Trophoblast cell (in vitro differentiated cells and primary cell): ENCODE measurements at regions not wholly inside any gene's neighbourhood (a gene's known extent, or its start where the extent isn't known, plus 50 kb on each side); places are given as distances from the start of the nearest gene placed in this dataset.

Experiments
- DNase-seq, 2 donors: peaks; one replicate each; pipeline ENCODE4 v3.0.0-alpha.2; 2016
- H2AFZ ChIP-seq: 2 replicates; pipeline ENCODE4 v1.6.1; 2013; ENCODE audit warnings: low read length, moderate library complexity, mild to moderate bottlenecking; ENCODE audit not compliant: insufficient read depth, poor library complexity
- H2AK5ac ChIP-seq: 2 replicates; pipeline ENCODE4 v1.6.1; 2013; ENCODE audit warnings: mild to moderate bottlenecking, low read length
- H2BK120ac ChIP-seq: 2 replicates; pipeline ENCODE4 v1.6.1; 2013; ENCODE audit warnings: low read length, mild to moderate bottlenecking, moderate library complexity; ENCODE audit not compliant: insufficient read depth, poor library complexity
- H2BK12ac ChIP-seq: 2 replicates; pipeline ENCODE4 v1.6.1; 2013; ENCODE audit warnings: mild to moderate bottlenecking, low read length, moderate library complexity
- H2BK5ac ChIP-seq: 2 replicates; pipeline ENCODE4 v1.6.1; 2013; ENCODE audit warnings: low read length, low read depth, moderate library complexity, mild to moderate bottlenecking; ENCODE audit not compliant: poor library complexity
- H3K14ac ChIP-seq: 2 replicates; pipeline ENCODE4 v1.6.1; 2013; ENCODE audit warnings: mild to moderate bottlenecking, low read length
- H3K18ac ChIP-seq: 2 replicates; pipeline ENCODE4 v1.6.1; 2013; ENCODE audit warnings: mild to moderate bottlenecking, low read length
- H3K23ac ChIP-seq: 2 replicates; pipeline ENCODE4 v1.6.1; 2013; ENCODE audit warnings: low read length
- H3K27ac ChIP-seq: 2 replicates; pipeline ENCODE4 v1.5.1; 2013; ENCODE audit warnings: low read depth, mild to moderate bottlenecking, inconsistent platforms, low read length, moderate library complexity
- H3K27me3 ChIP-seq: 2 replicates; pipeline ENCODE4 v1.6.1; 2013; ENCODE audit warnings: inconsistent platforms, mild to moderate bottlenecking, low read length, moderate library complexity; ENCODE audit not compliant: insufficient read depth
- H3K36me3 ChIP-seq, 2 experiments: 1 replicate in 1 of 2; 2 replicates in 1 of 2; pipeline ENCODE4 v1.6.1; 2013; ENCODE audit warnings: low read length in 2 of 2, mild to moderate bottlenecking in 2 of 2, moderate library complexity in 1 of 2; ENCODE audit not compliant: insufficient read depth in 2 of 2, control insufficient read depth in 1 of 2
- H3K4ac ChIP-seq: 2 replicates; pipeline ENCODE4 v1.6.1; 2013; ENCODE audit warnings: low read depth, mild to moderate bottlenecking, low read length, moderate library complexity
- H3K4me1 ChIP-seq, 2 experiments: 1 replicate in 1 of 2; 2 replicates in 1 of 2; pipeline ENCODE4 v1.6.1; 2013; ENCODE audit warnings: low read length in 2 of 2, mild to moderate bottlenecking in 2 of 2, moderate library complexity in 1 of 2; ENCODE audit not compliant: insufficient read depth in 2 of 2, control insufficient read depth in 1 of 2
- H3K4me2 ChIP-seq: 2 replicates; pipeline ENCODE4 v1.6.1; 2013; ENCODE audit warnings: inconsistent platforms, mild to moderate bottlenecking, low read length, moderate library complexity
- H3K4me3 ChIP-seq: 2 replicates; pipeline ENCODE4 v1.5.1; 2013; ENCODE audit warnings: mild to moderate bottlenecking, low read depth, low read length, inconsistent platforms
- H3K79me1 ChIP-seq: one replicate; pipeline ENCODE4 v1.6.1; 2013; ENCODE audit warnings: low read length
- H3K79me2 ChIP-seq: 2 replicates; pipeline ENCODE4 v1.6.1; 2013; ENCODE audit warnings: low read length, mild to moderate bottlenecking; ENCODE audit not compliant: control insufficient read depth, insufficient read depth, poor library complexity
- H3K9ac ChIP-seq: 2 replicates; pipeline ENCODE4 v1.6.1; 2013; ENCODE audit warnings: mild to moderate bottlenecking, low read length
- H3K9me3 ChIP-seq: 2 replicates; pipeline ENCODE4 v1.6.1; 2013; ENCODE audit warnings: low read depth, mild to moderate bottlenecking, control low read depth, inconsistent platforms, low read length; ENCODE audit not compliant: insufficient read depth
- H4K12ac ChIP-seq: 2 replicates; pipeline ENCODE4 v1.6.1; 2013; ENCODE audit warnings: low read depth, mild to moderate bottlenecking, low read length, moderate library complexity
- H4K8ac ChIP-seq: 2 replicates; pipeline ENCODE4 v1.6.1; 2013; ENCODE audit warnings: low read depth, mild to moderate bottlenecking, low read length, moderate library complexity
- H4K91ac ChIP-seq: one replicate; pipeline ENCODE4 v1.6.1; 2013; ENCODE audit warnings: low read depth, mild to moderate bottlenecking, low read length, moderate library complexity
- WGBS: extraction: QIAGEN DNeasy Blood & Tissue Kit; methylation state at CpG from one replicate; pipeline ENCODE4 v1.1.7; 2013; ENCODE audit warnings: missing lambda C conversion rate; ENCODE audit not compliant: insufficient read length, insufficient coverage; ENCODE audit errors: extremely low coverage; 5-methylcytosine and 5-hydroxymethylcytosine counted together

DNA sequence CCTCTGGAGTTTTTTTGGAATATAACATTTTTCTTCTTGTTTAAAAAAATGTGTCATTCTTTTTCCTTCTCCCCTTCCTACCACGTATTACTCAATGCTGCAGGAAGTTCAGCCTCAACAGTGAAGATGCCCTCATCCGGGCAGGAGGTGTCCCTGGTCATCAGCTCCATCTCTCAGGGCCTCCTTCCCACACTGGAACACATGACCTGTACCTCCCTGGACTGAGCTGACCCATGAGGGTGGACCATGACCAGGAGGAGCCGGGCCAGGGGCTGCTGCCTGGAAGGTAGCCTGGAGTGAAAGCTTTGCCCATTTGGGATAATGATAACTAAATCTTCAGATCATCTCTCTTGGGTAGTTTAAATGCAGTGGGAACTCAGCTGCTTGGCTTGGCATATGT lies 316.5 kb upstream of the ZMIZ1 start:
- H3K4me3 ChIP-seq, result no peak overlapping the region
- H4K8ac ChIP-seq, result no peak overlapping the region
- H2AK5ac ChIP-seq, result no peak overlapping the region
- DNase-seq, result no peak
- no peak overlapping the region for H4K91ac ChIP-seq
- no peak overlapping the region for H4K12ac ChIP-seq
- no CpG with 5 or more reads among the region's 3 CpGs for WGBS
- no peak overlapping the region for H3K4ac ChIP-seq
- peaks cover 6% of the 10 kb centered on the region for H3K9me3 ChIP-seq
- no peak overlapping the region for H2AFZ ChIP-seq
- H3K18ac ChIP-seq, result no peak overlapping the region
- no peaks in the 10 kb centered on the region for H3K27me3 ChIP-seq
- H2BK12ac ChIP-seq, result no peak overlapping the region
- peaks cover 18% of the 10 kb centered on the region for H3K79me1 ChIP-seq
- peaks cover 22 to 25% of the 10 kb centered on the region in 2 experiments for H3K4me1 ChIP-seq
- no peak overlapping the region for H3K23ac ChIP-seq
- H3K4me2 ChIP-seq, result no peak overlapping the region
- no peak overlapping the region for H3K27ac ChIP-seq
- no peak overlapping the region for H2BK5ac ChIP-seq
- peaks cover 2% of the 10 kb centered on the region for H3K79me2 ChIP-seq
- H3K36me3 ChIP-seq, result no peaks in the 10 kb centered on the region
- no peak overlapping the region for H3K9ac ChIP-seq
- H2BK120ac ChIP-seq, result no peak overlapping the region
- H3K14ac ChIP-seq, result no peak overlapping the region

DNA sequence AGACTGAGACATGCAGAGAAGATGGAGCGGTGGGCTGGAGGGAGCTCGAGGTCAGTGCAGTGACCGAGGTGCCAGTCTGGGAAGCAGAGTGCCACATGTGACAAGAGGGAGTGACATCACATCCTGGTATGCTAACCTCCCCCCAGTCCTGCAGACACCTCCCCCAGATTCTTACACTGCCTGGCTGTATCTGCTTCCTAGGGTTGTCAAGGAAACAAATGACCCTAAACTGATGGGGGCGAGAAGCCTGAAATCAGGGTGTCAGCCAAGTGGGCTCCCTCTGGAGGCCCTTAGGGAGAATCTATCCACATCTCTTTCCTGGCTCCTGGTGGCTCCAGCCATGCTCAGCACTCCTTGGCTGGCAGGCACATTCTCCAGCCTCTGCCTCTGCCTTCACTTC lies 316.1 kb upstream of the ZMIZ1 start:
- Histone ChIP-seq H3K9me3 (peaks cover 6% of the 10 kb centered on the region), H2AK5ac (peak overlapping the region; percentile 61), H3K27ac (no peak overlapping the region), H4K12ac (no peak overlapping the region), H3K4me2 (no peak overlapping the region), H4K91ac (no peak overlapping the region), H3K79me1 (peaks cover 16% of the 10 kb centered on the region), H3K9ac (no peak overlapping the region), H2BK12ac (peak overlapping the region; percentile 16), H3K4me3 (no peak overlapping the region), H2AFZ (no peak overlapping the region), H4K8ac (no peak overlapping the region), H3K79me2 (peaks cover 2% of the 10 kb centered on the region), H2BK5ac (no peak overlapping the region), H3K4me1 (peaks cover 23 to 25% of the 10 kb centered on the region in 2 experiments), H3K14ac (no peak overlapping the region), H3K27me3 (no peaks in the 10 kb centered on the region), H3K23ac (no peak overlapping the region), H3K4ac (no peak overlapping the region), H3K18ac (no peak overlapping the region), H3K36me3 (no peaks in the 10 kb centered on the region), H2BK120ac (no peak overlapping the region)
- DNase-seq, result no peak
- WGBS, result no CpG with 5 or more reads among the region's 4 CpGs

GRCh38 chr10:78754269-78755062 lies 314.3 kb upstream of the ZMIZ1 start:
- Histone ChIP-seq H4K8ac (no peak overlapping the region), H3K79me1 (peaks cover 24% of the 10 kb centered on the region), H2BK5ac (no peak overlapping the region), H3K79me2 (peaks cover 8% of the 10 kb centered on the region), H2BK12ac (peak overlapping the region; percentile 97), H3K36me3 (no peaks in the 10 kb centered on the region), H3K23ac (no peak overlapping the region), H4K91ac (peak overlapping the region; percentile 90), H3K4ac (no peak overlapping the region), H4K12ac (no peak overlapping the region), H2BK120ac (peak overlapping the region; percentile 67), H3K4me1 (peaks cover 31 to 32% of the 10 kb centered on the region in 2 experiments), H3K18ac (peak overlapping the region; percentile 67), H3K9ac (no peak overlapping the region), H2AK5ac (no peak overlapping the region), H3K27me3 (no peaks in the 10 kb centered on the region), H3K4me3 (no peak overlapping the region), H2AFZ (no peak overlapping the region), H3K14ac (no peak overlapping the region), H3K9me3 (peaks cover 6% of the 10 kb centered on the region), H3K27ac (no peak overlapping the region), H3K4me2 (no peak overlapping the region)
- no CpG with 5 or more reads among the region's 11 CpGs for WGBS
- peak in 1 of 2 donors; percentile 17 for DNase-seq

- Histone ChIP-seq H4K8ac (peak overlapping the region; percentile 18), H3K18ac (peak overlapping the region; percentile 67), H3K23ac (no peak overlapping the region), H3K4me3 (no peak overlapping the region), H3K27me3 (no peaks in the 10 kb centered on the region), H3K79me2 (peaks cover 8% of the 10 kb centered on the region), H3K9me3 (peaks cover 2% of the 10 kb centered on the region), H3K79me1 (peaks cover 28% of the 10 kb centered on the region), H3K9ac (no peak overlapping the region), H4K91ac (peak overlapping the region; percentile 90), H2BK12ac (peak overlapping the region; percentile 97), H3K14ac (peak overlapping the region; percentile 75), H2BK5ac (peak overlapping the region; percentile 48), H3K4me2 (no peak overlapping the region), H2AFZ (no peak overlapping the region), H2BK120ac (peak overlapping the region; percentile 67), H3K36me3 (no peaks in the 10 kb centered on the region), H3K4ac (peak overlapping the region; percentile 24), H2AK5ac (peak overlapping the region; percentile 28), H4K12ac (no peak overlapping the region), H3K4me1 (peaks cover 36 to 38% of the 10 kb centered on the region in 2 experiments), H3K27ac (no peak overlapping the region)
- DNase-seq, result no peak
- no CpG with 5 or more reads among the region's 12 CpGs for WGBS
Observed at GRCh38 chr10:78755063-78755701, 313.6 kb upstream of the ZMIZ1 start.
